ENCODE measurements at regions not wholly inside any gene's neighbourhood (a gene's known extent, or its start where the extent isn't known, plus 50 kb on each side); places are given as distances from the start of the nearest gene placed in this dataset.
"Not testable (repeated sequence)": the region's sequence is repeated elsewhere in the genome, so short reads cannot be mapped to it uniquely, and the experiment has no call there.

- no peak for DNase-seq (ENCODE audit: low read depth in 2 of 2)
Observed at GRCh38 chr12:127991485-127991884, 275.5 kb upstream of the TMEM132C start.

- DNase-seq (ENCODE audit: low read depth in 2 of 2), result no peak
Observed at GRCh38 chr12:127998988-127999387, 268.0 kb upstream of the TMEM132C start.

- DNase-seq (ENCODE audit: low read depth in 2 of 2), result no peak
Observed at GRCh38 chr12:128004383-128004938, 262.5 kb upstream of the TMEM132C start.

- DNase-seq (ENCODE audit: low read depth in 2 of 2), result no peak
Observed at GRCh38 chr12:128007250-128007649, 259.7 kb upstream of the TMEM132C start.

- no peak for DNase-seq (ENCODE audit: low read depth in 2 of 2)
Observed at GRCh38 chr12:128008341-128008740, 258.6 kb upstream of the TMEM132C start.

GRCh38 chr12:128009108-128009507 is 257.9 kb upstream of the TMEM132C start:
- DNase-seq (ENCODE audit: low read depth in 2 of 2), result no peak

- no peak for DNase-seq (ENCODE audit: low read depth in 2 of 2)
Observed at GRCh38 chr12:128012110-128012509, 254.9 kb upstream of the TMEM132C start.

GRCh38 chr12:128015276-128015675 is 251.7 kb upstream of the TMEM132C start:
- DNase-seq (ENCODE audit: low read depth in 2 of 2), result no peak

GRCh38 chr12:128018067-128018466 is 248.9 kb upstream of the TMEM132C start:
- DNase-seq (ENCODE audit: low read depth in 2 of 2), result no peak

GRCh38 chr12:128019996-128020544 is 246.9 kb upstream of the TMEM132C start:
- no peak for DNase-seq (ENCODE audit: low read depth in 2 of 2)

- no peak for DNase-seq (ENCODE audit: low read depth in 2 of 2)
Observed at GRCh38 chr12:128021561-128021960, 245.4 kb upstream of the TMEM132C start.

GRCh38 chr12:128025589-128026245 is 241.3 kb upstream of the TMEM132C start:
- no peak for DNase-seq (ENCODE audit: low read depth in 2 of 2)

GRCh38 chr12:128026696-128027574 is 240.0 kb upstream of the TMEM132C start:
- no peak for DNase-seq (ENCODE audit: low read depth in 2 of 2)

- no peak for DNase-seq (ENCODE audit: low read depth in 2 of 2)
Observed at GRCh38 chr12:128033473-128033872, 233.5 kb upstream of the TMEM132C start.

GRCh38 chr12:128040971-128041370 is 226.0 kb upstream of the TMEM132C start:
- no peak for DNase-seq (ENCODE audit: low read depth in 2 of 2)

- DNase-seq (ENCODE audit: low read depth in 2 of 2), result not testable (repeated sequence)
Observed at GRCh38 chr12:128042283-128042682, 224.7 kb upstream of the TMEM132C start.

- no peak for DNase-seq (ENCODE audit: low read depth in 2 of 2)
Observed at GRCh38 chr12:128042825-128043224, 224.1 kb upstream of the TMEM132C start.

GRCh38 chr12:128043317-128043716 is 223.7 kb upstream of the TMEM132C start:
- no peak for DNase-seq (ENCODE audit: low read depth in 2 of 2)

GRCh38 chr12:128047266-128048060 is 219.5 kb upstream of the TMEM132C start:
- DNase-seq (ENCODE audit: low read depth in 2 of 2), result no peak

- no peak for DNase-seq (ENCODE audit: low read depth in 2 of 2)
Observed at GRCh38 chr12:128052331-128052730, 214.6 kb upstream of the TMEM132C start.

GRCh38 chr12:128052777-128053176 is 214.2 kb upstream of the TMEM132C start:
- DNase-seq (ENCODE audit: low read depth in 2 of 2), result no peak

- no peak for DNase-seq (ENCODE audit: low read depth in 2 of 2)
Observed at GRCh38 chr12:128055567-128055966, 211.4 kb upstream of the TMEM132C start.
